C4-2B (cell line): ENCODE measurements at regions not wholly inside any gene's neighbourhood (a gene's known extent, or its start where the extent isn't known, plus 50 kb on each side); places are given as distances from the start of the nearest gene placed in this dataset.

Source experiments
- CTCF ChIP-seq: fragments of 450-650 bp; conservative IDR thresholded peaks from 2 replicates; pipeline ENCODE4 v1.5.1; 2017; ENCODE audit warnings: mild to moderate bottlenecking
- ZFX ChIP-seq: fragments of 450-650 bp; IDR thresholded peaks from 2 replicates; pipeline ENCODE4 v1.6.1; 2017

- TF ChIP-seq CTCF (no peak), ZFX (no peak)
Observed at GRCh38 chr1:104082221-104082620, 332.5 kb downstream of the AMY1C start.
